ENCODE measurements at regions not wholly inside any gene's neighbourhood (a gene's known extent, or its start where the extent isn't known, plus 50 kb on each side); places are given as distances from the start of the nearest gene placed in this dataset.

- no peak overlapping the region for H2BK15ac ChIP-seq (ENCODE audit: low read depth, low read length)
- no peak overlapping the region for H4K91ac ChIP-seq (ENCODE audit: insufficient read length, low read depth, low read length)
These were observed 116.0 kb downstream of the PROX1 start for GRCh38 chr1:214103778-214104177.

More at GRCh38 chr1:214103778-214104177, 116.0 kb downstream of the PROX1 start:
- H3T11ph ChIP-seq (ENCODE audit: low read length), result no peak overlapping the region
- DNase-seq, result no peak
- no peak overlapping the region for H2AK5ac ChIP-seq (ENCODE audit: insufficient read length, low read length)
- no peak overlapping the region for H3K9ac ChIP-seq (ENCODE audit: extremely low read depth, insufficient read length, low read length)
- H3K79me1 ChIP-seq (ENCODE audit: insufficient read depth, low read depth, low read length, poor library complexity, severe bottlenecking), result no peaks in the 10 kb centered on the region
- Mint-ChIP-seq H3K27ac (no peak overlapping the region), H3K9me3 (peaks cover 0 to 2% of the 10 kb centered on the region in 2 experiments; a peak in 2 of 5 replicates), H3K4me1 (peaks cover 13 to 19% of the 10 kb centered on the region in 2 experiments), H3K4me3 (no peak overlapping the region), H3K36me3 (ENCODE audit: insufficient read depth in 1 of 3, low read depth in 3 of 3) (peaks cover 0 to 4% (median 0%) of the 10 kb centered on the region in 3 experiments; a peak in 1 of 7 replicates), H3K27me3 (ENCODE audit: low read depth) (no peaks in the 10 kb centered on the region)
- H3K14ac ChIP-seq (ENCODE audit: insufficient read depth, low read length), result no peak overlapping the region
- no peak overlapping the region for H2BK20ac ChIP-seq (ENCODE audit: low read depth, low read length, poor library complexity, severe bottlenecking)
- no peak overlapping the region for H2BK120ac ChIP-seq (ENCODE audit: low read depth, low read length, poor library complexity, severe bottlenecking)
- no peak for TF ChIP-seq CTCF (conservative IDR thresholded peaks at IDR 0.05)
- H4K20me1 ChIP-seq (ENCODE audit: control insufficient read depth, insufficient read depth, insufficient read length), result no peaks in the 10 kb centered on the region
- no peak overlapping the region for H3K56ac ChIP-seq (ENCODE audit: insufficient read length, low read depth, low read length)
- no peaks in the 10 kb centered on the region for H3K23me2 ChIP-seq (ENCODE audit: insufficient read length, low read depth, low read length, poor library complexity, severe bottlenecking)
- no peak overlapping the region for H3K4me2 ChIP-seq (ENCODE audit: insufficient read depth, insufficient read length, low read length)
- no peak overlapping the region for H2BK12ac ChIP-seq (ENCODE audit: insufficient read length, low read depth, low read length)
- H3K23ac ChIP-seq (ENCODE audit: insufficient read length, low read depth, low read length), result no peak overlapping the region
- H3K27ac ChIP-seq (ENCODE audit: insufficient read length, low read depth, low read length), result no peak overlapping the region
- no peak overlapping the region for H4K5ac ChIP-seq (ENCODE audit: insufficient read length, low read depth, low read length)
- no peaks in the 10 kb centered on the region for H3K27me3 ChIP-seq (ENCODE audit: insufficient read depth, low read length)
- H3K9me3 ChIP-seq (ENCODE audit: control insufficient read depth, low read depth, low read length), result no peaks in the 10 kb centered on the region
- WGBS (ENCODE audit: extremely low coverage, insufficient read length, low lambda C conversion rate), result no CpG with 5 or more reads among the region's 2 CpGs
- no peaks in the 10 kb centered on the region; the same call in 1 of the 2 replicates for H3K79me2 ChIP-seq (ENCODE audit: insufficient read depth, low read length)
- no peak overlapping the region for H2AFZ ChIP-seq (ENCODE audit: low read length)
- no peak overlapping the region for H3K4ac ChIP-seq (ENCODE audit: low read depth, low read length)
- peaks cover 6% of the 10 kb centered on the region for H3K4me1 ChIP-seq (ENCODE audit: insufficient read depth, low read length)
- H2BK5ac ChIP-seq (ENCODE audit: insufficient read length, low read length), result no peak overlapping the region
- no peak overlapping the region for H4K8ac ChIP-seq (replicated peaks; ENCODE audit: insufficient read length, low read depth, low read length)
- no peak overlapping the region for H3K18ac ChIP-seq (ENCODE audit: insufficient read length, low read depth, low read length)

Data from H9 (cell line).